ENCODE measurements at regions not wholly inside any gene's neighbourhood (a gene's known extent, or its start where the extent isn't known, plus 50 kb on each side); places are given as distances from the start of the nearest gene placed in this dataset.

GRCh38 chr9:119050281-119050680 is 319.0 kb downstream of the BRINP1 start:
- no peak for TF ChIP-seq ARNTL (CRISPR knock-in tag; IDR thresholded peaks at IDR 0.05; ENCODE audit: borderline replicate concordance, low read depth)
- TF ChIP-seq, protein P1, sequence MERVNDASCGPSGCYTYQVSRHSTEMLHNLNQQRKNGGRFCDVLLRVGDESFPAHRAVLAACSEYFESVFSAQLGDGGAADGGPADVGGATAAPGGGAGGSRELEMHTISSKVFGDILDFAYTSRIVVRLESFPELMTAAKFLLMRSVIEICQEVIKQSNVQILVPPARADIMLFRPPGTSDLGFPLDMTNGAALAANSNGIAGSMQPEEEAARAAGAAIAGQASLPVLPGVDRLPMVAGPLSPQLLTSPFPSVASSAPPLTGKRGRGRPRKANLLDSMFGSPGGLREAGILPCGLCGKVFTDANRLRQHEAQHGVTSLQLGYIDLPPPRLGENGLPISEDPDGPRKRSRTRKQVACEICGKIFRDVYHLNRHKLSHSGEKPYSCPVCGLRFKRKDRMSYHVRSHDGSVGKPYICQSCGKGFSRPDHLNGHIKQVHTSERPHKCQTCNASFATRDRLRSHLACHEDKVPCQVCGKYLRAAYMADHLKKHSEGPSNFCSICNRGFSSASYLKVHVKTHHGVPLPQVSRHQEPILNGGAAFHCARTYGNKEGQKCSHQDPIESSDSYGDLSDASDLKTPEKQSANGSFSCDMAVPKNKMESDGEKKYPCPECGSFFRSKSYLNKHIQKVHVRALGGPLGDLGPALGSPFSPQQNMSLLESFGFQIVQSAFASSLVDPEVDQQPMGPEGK (CRISPR knock-in tag; IDR thresholded peaks at IDR 0.05; ENCODE audit: borderline replicate concordance) = no peak
- no peak for TF ChIP-seq POU6F1 (CRISPR knock-in tag; IDR thresholded peaks at IDR 0.05; ENCODE audit: borderline replicate concordance, low read depth)
- no peak for TF ChIP-seq ZFP3 (CRISPR knock-in tag; IDR thresholded peaks at IDR 0.05)
- no peak for TF ChIP-seq ZNF565 (CRISPR knock-in tag; conservative IDR thresholded peaks at IDR 0.05; ENCODE audit: low read depth)
- no peak for TF ChIP-seq ZNF8 (CRISPR knock-in tag; IDR thresholded peaks at IDR 0.05)
- TF ChIP-seq RARB (CRISPR knock-in tag; IDR thresholded peaks at IDR 0.05) = no peak
- TF ChIP-seq ESRRG (CRISPR knock-in tag; IDR thresholded peaks at IDR 0.05) = no peak
- TF ChIP-seq CSDC2 (CRISPR knock-in tag; IDR thresholded peaks at IDR 0.05) = no peak
